ENCODE measurements at regions not wholly inside any gene's neighbourhood (a gene's known extent, or its start where the extent isn't known, plus 50 kb on each side); places are given as distances from the start of the nearest gene placed in this dataset.

DNA sequence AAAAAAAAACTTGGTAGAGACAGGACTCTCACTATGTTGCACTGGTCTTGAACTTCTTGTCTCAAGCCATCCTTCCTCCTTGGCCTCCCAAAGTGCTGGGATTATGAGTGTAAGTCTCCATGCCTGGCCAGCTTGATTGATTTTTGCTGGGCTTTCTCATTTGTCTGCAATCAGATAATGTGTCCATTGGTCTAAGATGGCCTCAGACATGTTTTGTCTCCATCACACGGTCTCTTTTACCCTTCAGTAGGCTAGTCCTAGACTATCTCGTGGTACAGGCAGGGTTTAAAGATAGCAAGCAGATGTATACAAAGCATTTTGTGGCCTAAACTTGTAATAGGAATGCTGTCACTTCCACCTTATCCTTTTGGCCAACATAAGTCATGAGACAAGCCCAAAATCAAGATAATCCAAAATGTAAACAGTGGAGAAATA is 289.1 kb downstream of the TFAP2B start:
- TF ChIP-seq JUNB (IDR thresholded peaks at IDR 0.05; ENCODE audit: unreplicated experiment) (no peak), NANOG (IDR thresholded peaks at IDR 0.05; ENCODE audit: borderline replicate concordance) (no peak), POLR2AphosphoS5 (IDR thresholded peaks at IDR 0.05; ENCODE audit: low read depth) (no peak), EZH2phosphoT487 (IDR thresholded peaks at IDR 0.05; ENCODE audit: unreplicated experiment) (no peak), EZH2 (IDR thresholded peaks at IDR 0.05; ENCODE audit: low read depth, unreplicated experiment) (no peak), ZNF114 (CRISPR knock-in tag; IDR thresholded peaks at IDR 0.05) (no peak)
- TF ChIP-seq, protein P1, sequence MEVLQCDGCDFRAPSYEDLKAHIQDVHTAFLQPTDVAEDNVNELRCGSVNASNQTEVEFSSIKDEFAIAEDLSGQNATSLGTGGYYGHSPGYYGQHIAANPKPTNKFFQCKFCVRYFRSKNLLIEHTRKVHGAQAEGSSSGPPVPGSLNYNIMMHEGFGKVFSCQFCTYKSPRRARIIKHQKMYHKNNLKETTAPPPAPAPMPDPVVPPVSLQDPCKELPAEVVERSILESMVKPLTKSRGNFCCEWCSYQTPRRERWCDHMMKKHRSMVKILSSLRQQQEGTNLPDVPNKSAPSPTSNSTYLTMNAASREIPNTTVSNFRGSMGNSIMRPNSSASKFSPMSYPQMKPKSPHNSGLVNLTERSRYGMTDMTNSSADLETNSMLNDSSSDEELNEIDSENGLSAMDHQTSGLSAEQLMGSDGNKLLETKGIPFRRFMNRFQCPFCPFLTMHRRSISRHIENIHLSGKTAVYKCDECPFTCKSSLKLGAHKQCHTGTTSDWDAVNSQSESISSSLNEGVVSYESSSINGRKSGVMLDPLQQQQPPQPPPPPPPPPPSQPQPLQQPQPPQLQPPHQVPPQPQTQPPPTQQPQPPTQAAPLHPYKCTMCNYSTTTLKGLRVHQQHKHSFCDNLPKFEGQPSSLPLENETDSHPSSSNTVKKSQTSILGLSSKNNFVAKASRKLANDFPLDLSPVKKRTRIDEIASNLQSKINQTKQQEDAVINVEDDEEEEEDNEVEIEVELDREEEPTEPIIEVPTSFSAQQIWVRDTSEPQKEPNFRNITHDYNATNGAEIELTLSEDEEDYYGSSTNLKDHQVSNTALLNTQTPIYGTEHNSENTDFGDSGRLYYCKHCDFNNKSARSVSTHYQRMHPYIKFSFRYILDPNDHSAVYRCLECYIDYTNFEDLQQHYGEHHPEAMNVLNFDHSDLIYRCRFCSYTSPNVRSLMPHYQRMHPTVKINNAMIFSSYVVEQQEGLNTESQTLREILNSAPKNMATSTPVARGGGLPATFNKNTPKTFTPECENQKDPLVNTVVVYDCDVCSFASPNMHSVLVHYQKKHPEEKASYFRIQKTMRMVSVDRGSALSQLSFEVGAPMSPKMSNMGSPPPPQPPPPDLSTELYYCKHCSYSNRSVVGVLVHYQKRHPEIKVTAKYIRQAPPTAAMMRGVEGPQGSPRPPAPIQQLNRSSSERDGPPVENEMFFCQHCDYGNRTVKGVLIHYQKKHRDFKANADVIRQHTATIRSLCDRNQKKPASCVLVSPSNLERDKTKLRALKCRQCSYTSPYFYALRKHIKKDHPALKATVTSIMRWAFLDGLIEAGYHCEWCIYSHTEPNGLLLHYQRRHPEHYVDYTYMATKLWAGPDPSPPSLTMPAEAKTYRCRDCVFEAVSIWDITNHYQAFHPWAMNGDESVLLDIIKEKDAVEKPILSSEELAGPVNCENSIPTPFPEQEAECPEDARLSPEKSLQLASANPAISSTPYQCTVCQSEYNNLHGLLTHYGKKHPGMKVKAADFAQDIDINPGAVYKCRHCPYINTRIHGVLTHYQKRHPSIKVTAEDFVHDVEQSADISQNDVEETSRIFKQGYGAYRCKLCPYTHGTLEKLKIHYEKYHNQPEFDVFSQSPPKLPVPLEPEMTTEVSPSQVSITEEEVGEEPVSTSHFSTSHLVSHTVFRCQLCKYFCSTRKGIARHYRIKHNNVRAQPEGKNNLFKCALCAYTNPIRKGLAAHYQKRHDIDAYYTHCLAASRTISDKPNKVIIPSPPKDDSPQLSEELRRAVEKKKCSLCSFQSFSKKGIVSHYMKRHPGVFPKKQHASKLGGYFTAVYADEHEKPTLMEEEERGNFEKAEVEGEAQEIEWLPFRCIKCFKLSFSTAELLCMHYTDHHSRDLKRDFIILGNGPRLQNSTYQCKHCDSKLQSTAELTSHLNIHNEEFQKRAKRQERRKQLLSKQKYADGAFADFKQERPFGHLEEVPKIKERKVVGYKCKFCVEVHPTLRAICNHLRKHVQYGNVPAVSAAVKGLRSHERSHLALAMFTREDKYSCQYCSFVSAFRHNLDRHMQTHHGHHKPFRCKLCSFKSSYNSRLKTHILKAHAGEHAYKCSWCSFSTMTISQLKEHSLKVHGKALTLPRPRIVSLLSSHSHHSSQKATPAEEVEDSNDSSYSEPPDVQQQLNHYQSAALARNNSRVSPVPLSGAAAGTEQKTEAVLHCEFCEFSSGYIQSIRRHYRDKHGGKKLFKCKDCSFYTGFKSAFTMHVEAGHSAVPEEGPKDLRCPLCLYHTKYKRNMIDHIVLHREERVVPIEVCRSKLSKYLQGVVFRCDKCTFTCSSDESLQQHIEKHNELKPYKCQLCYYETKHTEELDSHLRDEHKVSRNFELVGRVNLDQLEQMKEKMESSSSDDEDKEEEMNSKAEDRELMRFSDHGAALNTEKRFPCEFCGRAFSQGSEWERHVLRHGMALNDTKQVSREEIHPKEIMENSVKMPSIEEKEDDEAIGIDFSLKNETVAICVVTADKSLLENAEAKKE (CRISPR knock-in tag; IDR thresholded peaks at IDR 0.05): no peak
- Histone ChIP-seq H3K4me1 (ENCODE audit: insufficient read depth) (no peaks in the 10 kb centered on the region), H3K79me2 (replicated peaks; ENCODE audit: insufficient read depth) (no peaks in the 10 kb centered on the region), H3K4me3 (no peak overlapping the region), H3K27me3 (ENCODE audit: insufficient read depth) (no peaks in the 10 kb centered on the region), H3K9me2 (ENCODE audit: insufficient read depth) (peaks cover 5% of the 10 kb centered on the region; the same call in 1 of the 2 replicates), H2AFZ (no peak overlapping the region), H3K36me3 (ENCODE audit: insufficient read depth) (no peaks in the 10 kb centered on the region), H3F3A (replicated peaks; ENCODE audit: low read depth) (no peaks in the 10 kb centered on the region), H3K27ac (ENCODE audit: low read depth) (no peak overlapping the region), H3K4me2 (no peak overlapping the region), H4K20me1 (replicated peaks; ENCODE audit: insufficient read depth) (no peaks in the 10 kb centered on the region)
- Mint-ChIP-seq H3K4me1 (no peaks in the 10 kb centered on the region), H3K36me3 (ENCODE audit: low read depth) (no peaks in the 10 kb centered on the region), H3K9me3 (no peaks in the 10 kb centered on the region), H3K27ac (no peak overlapping the region), H3K27me3 (ENCODE audit: insufficient read depth, low read depth, poor library complexity) (peaks cover 1% of the 10 kb centered on the region), H3K4me3 (no peak overlapping the region)
- no peak for ATAC-seq
- DNase-seq (ENCODE audit: low spot score): no peak
